ENCODE measurements at regions not wholly inside any gene's neighbourhood (a gene's known extent, or its start where the extent isn't known, plus 50 kb on each side); places are given as distances from the start of the nearest gene placed in this dataset.

DNA sequence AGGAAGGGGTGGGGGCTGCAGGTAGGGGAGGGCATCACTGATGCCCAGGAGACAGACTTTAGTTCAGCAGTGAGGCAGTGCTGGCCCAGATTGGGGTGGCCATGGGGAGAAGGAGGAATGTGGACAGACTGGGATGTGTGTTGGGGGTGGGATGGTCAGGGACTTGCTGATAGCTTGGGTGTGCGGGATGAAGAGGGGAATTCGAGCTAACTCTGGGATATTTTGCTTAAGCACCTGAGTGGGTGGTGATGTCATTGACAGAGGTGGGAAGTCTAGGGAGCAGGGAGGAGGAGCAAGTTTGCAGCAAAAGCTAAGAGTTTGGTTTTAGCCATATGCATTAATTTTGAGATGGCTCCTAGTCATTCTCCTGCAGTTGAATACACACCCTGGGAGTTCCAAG, 207.5 kb downstream of the RPLP1 start:
- H3K4me1 Mint-ChIP-seq (ENCODE audit: low read depth) = peaks cover 2% of the 10 kb centered on the region
- DNase-seq = no peak
- no peaks in the 10 kb centered on the region for H3K27me3 Mint-ChIP-seq
- H3K9me3 Mint-ChIP-seq = no peaks in the 10 kb centered on the region
- H3K27ac Mint-ChIP-seq = no peak overlapping the region
- no peak overlapping the region for H3K4me3 Mint-ChIP-seq
- H3K36me3 Mint-ChIP-seq (ENCODE audit: low read depth) = no peaks in the 10 kb centered on the region

DNA sequence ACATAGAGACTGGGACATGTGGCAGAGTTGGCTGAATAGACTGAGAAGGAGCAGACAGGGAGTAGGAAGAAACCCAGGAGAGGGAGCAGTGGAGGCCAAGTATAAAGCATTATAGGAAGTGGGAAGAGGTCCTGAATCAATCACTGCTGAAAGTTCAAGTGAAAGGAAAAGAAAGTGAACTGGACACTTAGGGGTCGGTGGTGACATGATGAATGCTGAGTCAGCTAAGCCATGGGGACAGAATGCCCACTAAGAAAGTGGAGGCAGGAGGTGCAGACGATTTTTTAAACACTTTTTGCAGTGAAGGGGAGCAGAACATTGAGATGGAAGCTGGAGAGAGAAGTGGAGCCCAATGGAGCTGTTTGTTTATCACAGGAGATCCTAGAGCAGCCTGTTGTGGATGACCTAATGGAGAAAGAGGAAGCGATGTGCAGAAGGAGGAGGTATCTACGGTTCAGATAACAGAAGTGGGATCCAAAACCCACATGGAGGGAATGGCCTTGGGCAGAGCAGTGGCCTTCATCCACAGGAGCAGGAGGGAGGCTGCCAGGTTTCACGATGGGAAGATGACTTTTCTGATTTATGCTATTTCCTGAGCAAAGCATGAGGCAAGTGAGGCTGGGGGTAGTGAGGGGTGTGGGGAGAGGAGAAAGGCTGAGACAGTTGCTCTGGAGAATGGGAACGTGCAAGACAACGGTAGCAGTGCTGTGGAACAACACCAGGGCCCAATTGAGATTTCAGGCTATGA, 208.2 kb downstream of the RPLP1 start:
- Mint-ChIP-seq H3K36me3 (ENCODE audit: low read depth) (no peaks in the 10 kb centered on the region), H3K27me3 (no peaks in the 10 kb centered on the region), H3K9me3 (no peaks in the 10 kb centered on the region), H3K27ac (no peak overlapping the region), H3K4me1 (ENCODE audit: low read depth) (peaks cover 8% of the 10 kb centered on the region), H3K4me3 (no peak overlapping the region)
- no peak for DNase-seq

DNA sequence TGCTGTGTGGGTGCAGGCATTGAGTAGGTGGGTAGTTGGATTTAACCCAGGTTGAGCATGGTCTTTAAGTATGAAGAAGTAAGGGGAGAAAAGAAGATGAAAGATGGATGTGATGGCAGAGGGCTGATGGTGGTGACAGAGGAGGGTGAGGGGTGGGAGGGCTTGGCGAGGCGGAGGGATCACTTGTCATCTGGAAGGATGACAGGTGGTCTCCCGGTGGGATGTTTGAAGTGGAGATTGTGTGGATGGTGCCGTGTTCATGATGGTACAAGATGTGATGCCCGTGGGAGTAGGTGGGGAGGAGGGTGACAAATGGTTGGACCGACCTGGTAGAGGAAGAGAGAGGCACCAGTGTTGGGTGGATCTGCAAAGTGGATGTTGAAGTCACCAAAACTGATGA, 208.8 kb downstream of the RPLP1 start:
- Mint-ChIP-seq H3K4me3 (no peak overlapping the region), H3K27me3 (no peaks in the 10 kb centered on the region), H3K36me3 (ENCODE audit: low read depth) (no peaks in the 10 kb centered on the region), H3K9me3 (no peaks in the 10 kb centered on the region), H3K27ac (no peak overlapping the region), H3K4me1 (ENCODE audit: low read depth) (peaks cover 14% of the 10 kb centered on the region)
- peak; percentile 18 for DNase-seq

DNA sequence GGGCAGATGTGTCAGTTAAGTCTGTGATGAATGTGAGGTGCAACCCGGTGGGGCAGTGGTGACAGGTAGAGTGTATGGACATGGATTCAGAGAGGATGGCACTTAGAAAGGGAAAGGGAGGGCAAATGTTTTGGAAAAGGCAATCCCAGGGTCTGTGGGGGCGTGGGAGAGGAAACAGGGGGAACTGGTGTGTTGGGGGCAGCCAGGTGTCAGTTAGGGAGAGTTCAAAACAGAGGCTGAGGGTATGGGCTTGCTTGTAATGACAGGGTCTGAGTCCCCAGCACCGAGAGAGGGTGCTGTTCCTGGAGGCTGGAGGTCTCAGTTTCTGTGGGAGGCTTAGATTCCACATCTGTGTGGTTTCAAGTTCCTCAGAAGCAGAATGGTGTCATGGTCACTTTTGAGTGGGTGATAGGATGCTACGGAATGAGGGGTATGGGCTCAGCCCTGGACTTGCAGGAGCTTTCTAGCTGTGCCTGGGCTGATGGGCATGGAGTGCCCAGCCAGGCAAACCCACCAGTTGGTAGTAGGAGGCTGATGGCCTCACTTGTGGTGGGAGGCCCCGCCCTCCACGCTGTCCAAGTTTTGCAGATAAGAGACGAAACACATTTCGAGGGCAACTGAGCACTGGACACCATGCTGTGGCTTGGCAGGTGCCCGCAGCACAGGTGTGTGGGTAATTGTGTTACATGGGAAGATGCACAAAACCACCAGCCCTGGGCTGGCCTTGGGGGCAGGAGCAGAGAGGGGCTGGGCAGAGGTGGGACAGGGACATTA, 209.4 kb downstream of the RPLP1 start:
- peak; percentile 25 for DNase-seq
- H3K9me3 Mint-ChIP-seq = no peaks in the 10 kb centered on the region
- H3K36me3 Mint-ChIP-seq (ENCODE audit: low read depth) = no peaks in the 10 kb centered on the region
- H3K4me3 Mint-ChIP-seq = no peak overlapping the region
- H3K27ac Mint-ChIP-seq = no peak overlapping the region
- H3K4me1 Mint-ChIP-seq (ENCODE audit: low read depth) = peaks cover 19% of the 10 kb centered on the region
- H3K27me3 Mint-ChIP-seq = no peaks in the 10 kb centered on the region

DNA sequence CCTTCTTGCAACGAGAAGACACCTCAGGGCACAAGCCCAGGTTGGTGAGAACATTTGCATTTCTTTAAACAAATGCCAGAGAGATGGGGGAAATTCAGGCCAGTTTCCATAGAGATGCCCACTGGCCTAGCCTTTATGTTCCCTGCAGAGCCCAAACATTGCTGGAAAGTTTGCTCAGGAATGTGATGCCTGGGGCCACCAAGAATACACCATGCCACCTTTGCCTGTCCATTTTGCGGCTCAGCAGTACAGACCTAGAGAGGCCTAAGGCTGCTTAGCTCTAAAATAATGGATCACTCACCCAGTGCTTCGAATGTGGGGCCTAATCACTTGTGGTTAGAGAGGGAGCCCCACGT, 210.0 kb downstream of the RPLP1 start:
- H3K9me3 Mint-ChIP-seq = no peaks in the 10 kb centered on the region
- H3K4me3 Mint-ChIP-seq = no peak overlapping the region
- H3K27ac Mint-ChIP-seq = no peak overlapping the region
- DNase-seq = no peak
- H3K4me1 Mint-ChIP-seq (ENCODE audit: low read depth) = peaks cover 22% of the 10 kb centered on the region
- no peaks in the 10 kb centered on the region for H3K27me3 Mint-ChIP-seq
- no peaks in the 10 kb centered on the region for H3K36me3 Mint-ChIP-seq (ENCODE audit: low read depth)

DNA sequence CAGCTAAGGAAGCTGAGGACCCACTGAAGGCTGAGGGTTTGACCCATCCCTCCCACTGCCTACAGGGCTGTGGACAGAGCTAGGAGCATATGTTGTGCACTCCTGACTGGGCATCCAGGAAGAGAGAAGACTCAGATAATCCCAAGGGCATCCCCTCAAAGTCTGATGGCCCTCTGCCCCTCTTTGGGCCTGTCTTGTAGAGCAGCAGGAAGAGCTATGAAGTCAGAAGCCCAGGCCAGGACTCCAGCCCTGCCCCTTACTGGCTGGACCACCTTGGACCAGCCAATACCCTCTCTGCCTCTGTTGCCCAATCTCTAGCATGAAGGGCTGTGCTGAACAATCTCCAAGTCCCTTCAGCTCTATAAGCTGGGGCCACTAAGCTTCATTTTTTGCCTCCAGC, 210.8 kb downstream of the RPLP1 start:
- peaks cover 30% of the 10 kb centered on the region for H3K4me1 Mint-ChIP-seq (ENCODE audit: low read depth)
- H3K4me3 Mint-ChIP-seq = no peak overlapping the region
- H3K9me3 Mint-ChIP-seq = no peaks in the 10 kb centered on the region
- no peaks in the 10 kb centered on the region for H3K27me3 Mint-ChIP-seq
- no peaks in the 10 kb centered on the region for H3K36me3 Mint-ChIP-seq (ENCODE audit: low read depth)
- DNase-seq = no peak
- H3K27ac Mint-ChIP-seq = no peak overlapping the region

DNA sequence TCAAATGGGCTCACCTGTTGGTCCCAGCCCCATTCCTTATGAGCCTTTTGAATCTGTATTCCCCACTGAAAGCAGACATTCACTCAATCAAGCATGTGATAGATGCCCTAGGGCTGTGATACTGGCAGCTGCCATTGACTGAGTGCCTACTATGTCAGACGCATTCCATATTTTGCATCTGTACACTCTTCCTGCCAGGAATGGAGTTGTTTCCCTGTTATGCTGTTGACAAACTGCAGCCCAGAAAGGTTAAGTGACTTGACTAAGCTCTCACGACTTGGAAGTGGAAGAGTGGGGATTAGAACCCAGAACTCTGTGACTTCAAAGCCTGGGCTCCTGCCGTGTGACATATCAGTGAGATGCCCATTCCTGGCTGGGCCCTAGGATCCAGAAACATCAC, 211.4 kb downstream of the RPLP1 start:
- Mint-ChIP-seq H3K27me3 (no peaks in the 10 kb centered on the region), H3K4me3 (no peak overlapping the region), H3K27ac (no peak overlapping the region), H3K36me3 (ENCODE audit: low read depth) (no peaks in the 10 kb centered on the region), H3K9me3 (no peaks in the 10 kb centered on the region), H3K4me1 (ENCODE audit: low read depth) (peaks cover 35% of the 10 kb centered on the region)
- no peak for DNase-seq

DNA sequence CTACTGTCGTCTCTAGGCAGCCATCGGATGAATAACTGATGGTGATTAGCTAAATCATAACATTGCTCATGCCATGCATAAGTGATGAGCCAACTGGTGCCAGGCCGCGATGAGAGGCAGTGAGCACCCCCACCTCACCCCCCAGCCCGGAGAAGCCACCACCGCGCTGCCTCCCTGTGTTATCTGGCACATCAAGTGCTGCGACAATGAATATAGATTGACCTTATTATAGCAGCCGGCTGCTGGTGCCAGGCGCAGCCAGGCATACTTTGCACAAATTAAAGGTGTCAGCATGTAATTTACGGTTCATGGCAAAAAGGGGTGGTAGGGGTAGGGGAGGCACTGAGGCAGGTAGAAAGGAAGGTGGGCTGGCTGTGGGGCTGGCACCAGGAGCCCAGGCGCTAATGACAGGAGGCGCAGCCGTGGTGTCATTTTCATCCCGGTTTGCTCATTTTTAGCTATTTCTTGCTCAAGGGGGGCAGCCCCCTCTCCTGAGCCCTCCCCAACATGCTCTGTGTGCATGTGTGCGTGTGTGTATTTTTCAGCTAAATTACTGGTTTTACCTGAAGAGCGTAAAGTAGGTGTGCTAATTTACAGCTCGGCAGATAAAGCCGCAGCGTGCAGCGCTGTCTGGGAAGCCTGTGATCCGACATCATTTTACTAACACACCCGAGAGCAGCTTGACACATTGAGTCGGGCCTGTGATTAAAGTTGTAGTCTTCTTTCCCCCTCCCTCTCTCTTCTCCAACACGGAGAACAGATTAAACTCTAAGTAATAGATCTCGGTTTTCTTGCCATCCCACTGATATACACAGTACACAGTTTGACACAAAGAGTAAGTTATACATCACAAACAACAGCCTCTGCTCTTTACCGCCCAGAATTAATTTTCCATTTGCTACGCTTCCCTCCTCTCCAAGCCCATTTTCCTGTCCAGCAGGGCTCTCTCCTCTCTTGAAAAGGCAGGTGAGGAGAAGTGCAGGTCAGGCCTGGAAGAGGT, 212.3 kb downstream of the RPLP1 start:
- peaks cover 44% of the 10 kb centered on the region for H3K4me1 Mint-ChIP-seq (ENCODE audit: low read depth)

DNA sequence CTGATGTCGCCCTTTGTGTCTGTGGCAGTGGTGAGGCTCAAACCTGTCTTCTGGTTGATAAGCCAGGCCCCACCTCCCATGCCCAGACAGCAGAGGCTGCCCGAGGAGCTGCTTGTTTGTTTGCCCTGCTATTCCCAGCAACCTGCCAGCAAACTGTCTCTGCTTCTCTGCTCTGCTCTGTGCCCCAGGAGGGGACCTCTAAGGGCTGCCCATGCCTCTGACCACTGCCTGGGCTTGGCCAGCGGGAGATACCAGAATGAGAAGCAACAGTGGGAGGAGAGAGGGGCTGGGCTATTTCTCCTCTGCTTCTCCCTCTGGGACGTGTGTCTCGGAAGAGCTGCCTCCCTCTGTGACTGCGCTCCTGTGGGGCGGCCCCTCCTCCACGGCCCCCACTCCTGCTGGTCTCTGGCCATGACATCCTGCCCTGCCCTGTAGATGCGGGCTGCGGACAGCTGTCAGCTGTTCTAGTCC, 213.1 kb downstream of the RPLP1 start:
- Mint-ChIP-seq H3K4me1 (ENCODE audit: low read depth) (peaks cover 50% of the 10 kb centered on the region), H3K4me3 (no peak overlapping the region), H3K9me3 (no peaks in the 10 kb centered on the region), H3K27ac (no peak overlapping the region), H3K27me3 (no peaks in the 10 kb centered on the region), H3K36me3 (ENCODE audit: low read depth) (no peaks in the 10 kb centered on the region)
- no peak for DNase-seq

More for the DNA sequence above, 212.3 kb downstream of the RPLP1 start:
- H3K27ac Mint-ChIP-seq = no peak overlapping the region
- H3K27me3 Mint-ChIP-seq = no peaks in the 10 kb centered on the region
- no peak overlapping the region for H3K4me3 Mint-ChIP-seq
- DNase-seq = no peak
- H3K36me3 Mint-ChIP-seq (ENCODE audit: low read depth) = no peaks in the 10 kb centered on the region
- H3K9me3 Mint-ChIP-seq = no peaks in the 10 kb centered on the region

DNA sequence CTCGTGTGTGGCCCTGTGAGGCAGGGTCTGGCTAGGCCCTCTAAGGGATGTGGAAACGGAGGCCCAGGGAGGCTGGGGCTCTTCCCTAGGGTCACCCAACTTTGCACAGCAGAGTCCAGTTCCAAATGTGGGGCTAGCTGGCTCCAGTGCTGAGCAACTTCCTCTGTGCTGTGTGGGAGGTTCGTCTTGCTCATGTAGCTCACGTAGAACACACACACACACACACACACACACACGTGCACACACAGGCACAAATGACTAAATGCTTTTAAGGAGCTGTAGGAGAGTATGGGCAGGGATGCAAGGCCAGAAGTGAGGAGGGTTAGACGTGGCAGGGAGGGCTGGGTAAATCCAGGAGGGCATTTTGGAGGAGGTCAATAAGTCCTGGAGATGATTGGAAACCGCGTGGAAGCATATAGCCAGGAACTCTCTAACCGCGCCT, 213.8 kb downstream of the RPLP1 start:
- Mint-ChIP-seq H3K36me3 (ENCODE audit: low read depth) (no peaks in the 10 kb centered on the region), H3K27ac (peak overlapping the region; percentile 35), H3K4me1 (ENCODE audit: low read depth) (peaks cover 50% of the 10 kb centered on the region), H3K27me3 (no peaks in the 10 kb centered on the region), H3K9me3 (no peaks in the 10 kb centered on the region), H3K4me3 (no peak overlapping the region)
- DNase-seq = no peak

DNA sequence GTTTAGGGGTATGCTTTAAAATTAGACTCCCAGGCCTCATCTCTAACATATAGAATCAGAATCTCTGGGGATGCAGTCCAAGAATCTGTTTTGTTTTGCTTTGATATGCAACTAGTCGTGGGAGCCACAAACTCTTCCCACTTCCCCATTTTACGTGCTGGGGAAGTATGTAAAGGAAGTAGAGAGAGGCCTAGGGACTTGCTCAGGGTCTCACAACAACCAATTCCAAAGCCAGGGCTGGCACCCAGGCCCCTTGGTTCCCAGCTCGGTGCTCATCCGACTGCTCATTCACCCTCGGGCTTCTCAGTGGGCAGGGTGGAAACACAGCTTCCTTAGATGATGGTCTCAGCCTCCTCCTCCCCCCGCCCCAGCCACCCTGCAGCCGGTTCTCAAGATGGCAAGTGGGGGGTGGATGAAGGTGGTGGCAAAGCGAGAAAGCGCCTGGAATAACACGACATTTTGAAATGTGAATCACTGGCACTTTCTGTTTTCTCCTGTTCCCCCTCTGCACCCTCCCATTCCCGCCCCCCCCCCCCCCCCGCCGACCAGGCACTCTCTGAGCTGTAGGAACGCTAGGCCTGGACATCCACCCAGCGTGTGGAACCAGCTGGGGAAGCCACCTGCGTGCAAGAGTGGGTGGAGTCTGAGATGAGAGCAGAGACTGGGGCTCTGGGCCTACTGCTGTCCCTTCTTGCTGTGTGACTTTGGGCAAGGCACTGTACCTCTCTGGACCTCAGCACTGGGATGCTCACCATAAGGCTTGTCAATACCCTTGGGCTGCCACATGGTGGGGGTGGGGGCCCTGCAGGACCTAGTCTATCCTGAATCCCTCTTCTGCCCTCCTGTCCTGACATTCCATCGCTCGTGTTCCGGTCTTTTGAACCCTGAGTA, 214.5 kb downstream of the RPLP1 start:
- Mint-ChIP-seq H3K27me3 (no peaks in the 10 kb centered on the region), H3K4me3 (no peak overlapping the region), H3K4me1 (ENCODE audit: low read depth) (peaks cover 50% of the 10 kb centered on the region), H3K9me3 (no peaks in the 10 kb centered on the region), H3K36me3 (ENCODE audit: low read depth) (no peaks in the 10 kb centered on the region), H3K27ac (no peak overlapping the region)
- DNase-seq = no peak

DNA sequence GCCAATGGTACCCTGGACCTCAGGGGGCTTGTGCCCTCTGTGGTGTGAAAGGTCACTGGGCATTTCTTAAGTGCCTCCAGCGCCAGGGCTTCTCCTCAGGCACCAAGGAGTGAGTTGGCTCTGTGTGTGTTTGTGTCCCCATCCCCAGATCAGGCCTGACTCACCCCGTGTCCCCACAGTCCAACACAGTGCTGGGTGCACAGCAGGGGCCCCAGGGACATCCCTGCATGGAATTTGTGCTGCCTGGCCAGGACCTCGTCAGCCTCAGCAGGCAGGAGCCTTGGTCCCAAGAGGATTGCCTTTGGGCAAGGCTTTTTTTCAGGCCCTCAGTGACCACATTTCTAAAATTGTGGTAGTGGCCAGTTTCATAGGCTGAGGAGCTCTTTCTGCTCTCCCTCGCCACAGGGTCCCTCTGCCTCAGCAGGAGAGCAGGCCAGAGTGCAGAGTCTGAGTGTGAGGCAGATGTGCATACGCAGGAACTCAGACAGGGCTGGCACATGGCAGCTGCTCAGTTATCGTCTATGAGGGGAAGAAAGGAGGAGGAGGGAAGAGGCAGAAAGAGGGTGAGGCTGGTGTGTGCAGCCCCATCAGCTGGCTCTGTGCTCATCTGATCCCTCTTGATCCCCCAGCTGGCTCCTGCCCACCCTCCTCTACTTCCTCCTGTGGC, 215.6 kb downstream of the RPLP1 start:
- Mint-ChIP-seq H3K27ac (no peak overlapping the region), H3K27me3 (no peaks in the 10 kb centered on the region), H3K9me3 (no peaks in the 10 kb centered on the region), H3K4me3 (no peak overlapping the region), H3K4me1 (ENCODE audit: low read depth) (peaks cover 50% of the 10 kb centered on the region), H3K36me3 (ENCODE audit: low read depth) (no peaks in the 10 kb centered on the region)
- DNase-seq = no peak

DNA sequence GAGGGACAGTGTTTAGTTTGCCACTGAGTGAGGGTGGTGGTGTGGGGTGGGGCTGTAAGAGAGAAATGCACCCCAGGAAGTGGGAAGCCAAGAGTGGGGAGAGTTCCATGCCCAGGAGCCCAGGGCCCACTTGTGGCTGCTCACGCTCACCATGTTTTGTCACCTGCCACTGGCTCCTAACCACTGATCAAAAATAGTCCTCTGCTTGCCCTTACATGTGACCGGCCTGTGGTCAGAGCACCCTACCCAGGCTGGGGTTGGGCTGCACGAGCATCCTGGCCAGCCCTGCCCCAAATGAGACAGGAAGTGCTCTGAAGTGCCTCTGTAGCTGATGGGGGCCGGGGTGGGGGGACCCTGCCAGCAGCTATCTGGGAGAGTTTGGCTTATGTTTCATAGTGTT, 216.3 kb downstream of the RPLP1 start:
- Mint-ChIP-seq H3K4me3 (no peak overlapping the region), H3K9me3 (no peaks in the 10 kb centered on the region), H3K27me3 (no peaks in the 10 kb centered on the region), H3K27ac (peak overlapping the region; percentile 71), H3K4me1 (ENCODE audit: low read depth) (peaks cover 50% of the 10 kb centered on the region), H3K36me3 (ENCODE audit: low read depth) (no peaks in the 10 kb centered on the region)
- no peak for DNase-seq
